GM19463 (cell line): ENCODE measurements at regions not wholly inside any gene's neighbourhood (a gene's known extent, or its start where the extent isn't known, plus 50 kb on each side); places are given as distances from the start of the nearest gene placed in this dataset.

Experiments used
- ATAC-seq: cut with Tn5 transposase; IDR thresholded peaks from one replicate; pipeline ENCODE4 v1.9.1; 2021; ENCODE audit warnings: mild to moderate bottlenecking, moderate library complexity; ENCODE audit not compliant: unreplicated experiment

GRCh38 chr10:78948621-78949030 is 120.1 kb upstream of the ZMIZ1 start:
- no peak for ATAC-seq

GRCh38 chr10:78950656-78951587 is 117.8 kb upstream of the ZMIZ1 start:
- no peak for ATAC-seq

- no peak for ATAC-seq
Observed at GRCh38 chr10:78952030-78952429, 116.7 kb upstream of the ZMIZ1 start.

- ATAC-seq, result no peak
Observed at GRCh38 chr10:78952686-78953085, 116.1 kb upstream of the ZMIZ1 start.

- ATAC-seq, result peak; percentile 80
Observed at GRCh38 chr10:78953113-78953798, 115.5 kb upstream of the ZMIZ1 start.

GRCh38 chr10:78953799-78954297 is 114.9 kb upstream of the ZMIZ1 start:
- ATAC-seq, result no peak

- ATAC-seq, result no peak
Observed at GRCh38 chr10:78954689-78955088, 114.1 kb upstream of the ZMIZ1 start.

- ATAC-seq, result no peak
Observed at GRCh38 chr10:78955206-78955605, 113.6 kb upstream of the ZMIZ1 start.

GRCh38 chr10:78956391-78956790 is 112.4 kb upstream of the ZMIZ1 start:
- ATAC-seq, result no peak

GRCh38 chr10:78957471-78958039 is 111.2 kb upstream of the ZMIZ1 start:
- no peak for ATAC-seq

GRCh38 chr10:78959217-78959923 is 109.4 kb upstream of the ZMIZ1 start:
- ATAC-seq, result no peak

GRCh38 chr10:78959924-78960285 is 108.9 kb upstream of the ZMIZ1 start:
- no peak for ATAC-seq

- no peak for ATAC-seq
Observed at GRCh38 chr10:78960316-78960800, 108.4 kb upstream of the ZMIZ1 start.

- ATAC-seq, result no peak
Observed at GRCh38 chr10:78961760-78962159, 107.0 kb upstream of the ZMIZ1 start.

GRCh38 chr10:78963074-78964034 is 105.4 kb upstream of the ZMIZ1 start:
- no peak for ATAC-seq

GRCh38 chr10:78964274-78964951 is 104.4 kb upstream of the ZMIZ1 start:
- no peak for ATAC-seq

GRCh38 chr10:78964952-78965633 is 103.7 kb upstream of the ZMIZ1 start:
- no peak for ATAC-seq

GRCh38 chr10:78966182-78966787 is 102.5 kb upstream of the ZMIZ1 start:
- ATAC-seq, result no peak
